Bronchial epithelial cell (primary cell): ENCODE measurements at regions not wholly inside any gene's neighbourhood (a gene's known extent, or its start where the extent isn't known, plus 50 kb on each side); places are given as distances from the start of the nearest gene placed in this dataset.

Source experiments
- DNase-seq: peaks from one replicate; pipeline ENCODE4 v3.0.0-alpha.2; 2010; ENCODE audit warnings: low read depth
- FAIRE-seq: peaks from 2 replicates; lab custom pipeline; 2011; peaks lifted over from hg19 to GRCh38; lab: Jason Lieb, UNC
- H3K27me3 ChIP-seq: 2 replicates; pipeline ENCODE4 v1.5.1; 2011; ENCODE audit warnings: low read length; ENCODE audit not compliant: control insufficient read depth, insufficient read depth
- H3K36me3 ChIP-seq: 2 replicates; pipeline ENCODE4 v1.5.1; 2011; ENCODE audit warnings: low read length; ENCODE audit not compliant: control insufficient read depth, insufficient read depth
- H3K4me3 ChIP-seq: 2 replicates; pipeline ENCODE4 v1.5.1; 2011; ENCODE audit warnings: mild to moderate bottlenecking, low read depth, low read length, control low read depth
- CTCF ChIP-seq: IDR thresholded peaks from 2 replicates; pipeline ENCODE4 v1.5.1; 2011; ENCODE audit warnings: mild to moderate bottlenecking, moderate library complexity, low read length, control low read depth, inconsistent platforms; ENCODE audit not compliant: insufficient read depth, severe bottlenecking

- Histone ChIP-seq H3K27me3 (no peaks in the 10 kb centered on the region), H3K4me3 (no peak overlapping the region), H3K36me3 (no peaks in the 10 kb centered on the region)
- TF ChIP-seq CTCF, result no peak
- FAIRE-seq (no peak), DNase-seq (peak; percentile 26)
These were observed 73.9 kb upstream of the ADPGK start for GRCh38 chr15:72857331-72858063.

GRCh38 chr15:72856549-72857040, 73.0 kb upstream of the ADPGK start:
- Histone ChIP-seq H3K36me3 (no peaks in the 10 kb centered on the region), H3K4me3 (no peak overlapping the region), H3K27me3 (no peaks in the 10 kb centered on the region)
- TF ChIP-seq CTCF, result no peak
- DNase-seq (peak; percentile 37), FAIRE-seq (peak; percentile 60)

GRCh38 chr15:72855791-72856190, 72.2 kb upstream of the ADPGK start:
- no peak for DNase-seq
- no peak for TF ChIP-seq CTCF
- FAIRE-seq, result peak; percentile 28
- no peaks in the 10 kb centered on the region for H3K27me3 ChIP-seq
- no peaks in the 10 kb centered on the region for H3K36me3 ChIP-seq
- no peak overlapping the region for H3K4me3 ChIP-seq

GRCh38 chr15:72852273-72852672, 68.7 kb upstream of the ADPGK start:
- no peak for TF ChIP-seq CTCF
- FAIRE-seq (no peak), DNase-seq (no peak)
- H3K4me3 ChIP-seq, result no peak overlapping the region
- no peaks in the 10 kb centered on the region for H3K27me3 ChIP-seq
- no peaks in the 10 kb centered on the region for H3K36me3 ChIP-seq

GRCh38 chr15:72851586-72851985, 68.0 kb upstream of the ADPGK start:
- FAIRE-seq, result no peak
- no peak for DNase-seq
- Histone ChIP-seq H3K4me3 (no peak overlapping the region), H3K27me3 (no peaks in the 10 kb centered on the region), H3K36me3 (no peaks in the 10 kb centered on the region)
- no peak for TF ChIP-seq CTCF
